Tibial nerve (tissue), 4 donors: ENCODE measurements at regions not wholly inside any gene's neighbourhood (a gene's known extent, or its start where the extent isn't known, plus 50 kb on each side); places are given as distances from the start of the nearest gene placed in this dataset.

Source experiments
- DNase-seq, 2 donors: peaks; one replicate each; pipeline ENCODE4 v3.0.0-alpha.2; 2019; ENCODE audit warnings: low spot score in 2 of 2
- H3K27ac ChIP-seq, 4 donors: fragments of 200-600 bp; sonication (generic) in 3 of 4; one replicate each; pipeline ENCODE4 v1.5.1; 2017 to 2019; ENCODE audit warnings: mild to moderate bottlenecking in 1 of 4
- H3K27me3 ChIP-seq, 2 donors: fragments of 200-600 bp; sonication (generic) in 1 of 2; one replicate each; pipeline versions ENCODE4 v1.5.1 to v1.6.0; 2017 to 2019
- H3K36me3 ChIP-seq, 3 donors: fragments of 200-600 bp; sonication (generic); one replicate each; pipeline ENCODE4 v1.5.1; 2018 to 2019
- H3K4me1 ChIP-seq, 4 donors: fragments of 200-600 bp; sonication (generic) in 3 of 4; one replicate each; pipeline ENCODE4 v1.5.1; 2017 to 2019
- H3K4me3 ChIP-seq, 4 donors: fragments of 200-600 bp; sonication (generic) in 3 of 4; one replicate each; pipeline ENCODE4 v1.5.1; 2017 to 2019; ENCODE audit warnings: mild to moderate bottlenecking in 1 of 4, moderate library complexity in 1 of 4
- H3K9me3 ChIP-seq, 4 donors: fragments of 200-600 bp; sonication (generic) in 3 of 4; one replicate each; pipeline ENCODE4 v1.5.1; 2017 to 2019
- CTCF ChIP-seq, 5 experiments: fragments of 200-600 bp in 3 of 5; fragments of 450-650 bp in 2 of 5; sonication (generic) in 3 of 5; IDR thresholded peaks; one replicate each; pipeline ENCODE4 v1.5.1; 2016 to 2019; ENCODE audit warnings: antibody characterized with exemption in 5 of 5, mild to moderate bottlenecking in 3 of 5, moderate library complexity in 2 of 5
- EP300 ChIP-seq, 2 donors: sonication (generic); formaldehyde crosslinking; IDR thresholded peaks; one replicate each; pipeline ENCODE4 v1.6.1; 2017; ENCODE audit warnings: antibody characterized with exemption in 2 of 2, mild to moderate bottlenecking in 1 of 2
- POLR2A ChIP-seq, 2 donors: fragments of 450-650 bp; IDR thresholded peaks; one replicate each; pipeline ENCODE4 v1.6.1; 2017; ENCODE audit warnings: antibody characterized with exemption in 2 of 2, mild to moderate bottlenecking in 2 of 2, moderate library complexity in 2 of 2
- WGBS, 2 donors: methylation state at CpG; one replicate each; pipeline ENCODE4 v1.1.5; 2018; 5-methylcytosine and 5-hydroxymethylcytosine counted together

- no peak for DNase-seq
- no peaks in the 10 kb centered on the region for H3K36me3 ChIP-seq
- H3K27ac ChIP-seq: no peak overlapping the region
- TF ChIP-seq EP300 (IDR thresholded peaks at IDR 0.05) (no peak), POLR2A (IDR thresholded peaks at IDR 0.05) (no peak), CTCF (IDR thresholded peaks at IDR 0.05) (no peak)
- H3K4me1 ChIP-seq: peaks cover 0 to 20% (median 5%) of the 10 kb centered on the region in 4 donors
- no peaks in the 10 kb centered on the region for H3K9me3 ChIP-seq
- no peak overlapping the region for H3K4me3 ChIP-seq
- WGBS, 2 donors: 83 to 85% methylated on average over 4 of the region's 4 CpGs
- no peaks in the 10 kb centered on the region for H3K27me3 ChIP-seq
Measured at GRCh38 chr1:82158981-82159380, 358.2 kb downstream of the ADGRL2 start.

GRCh38 chr1:82154219-82154970 is 353.7 kb downstream of the ADGRL2 start:
- TF ChIP-seq EP300 (IDR thresholded peaks at IDR 0.05) (no peak), CTCF (IDR thresholded peaks at IDR 0.05) (no peak), POLR2A (IDR thresholded peaks at IDR 0.05) (no peak)
- 70 to 90% methylated on average over 4 of the region's 4 CpGs for WGBS, 2 donors
- no peak overlapping the region for H3K27ac ChIP-seq
- peaks cover 0 to 20% (median 4%) of the 10 kb centered on the region in 4 donors for H3K4me1 ChIP-seq
- no peaks in the 10 kb centered on the region for H3K27me3 ChIP-seq
- H3K36me3 ChIP-seq: no peaks in the 10 kb centered on the region
- no peak for DNase-seq
- H3K4me3 ChIP-seq: no peak overlapping the region
- no peaks in the 10 kb centered on the region for H3K9me3 ChIP-seq

- no peaks in the 10 kb centered on the region for H3K9me3 ChIP-seq
- no peak overlapping the region for H3K27ac ChIP-seq
- DNase-seq: no peak
- no peak overlapping the region for H3K4me3 ChIP-seq
- TF ChIP-seq EP300 (IDR thresholded peaks at IDR 0.05) (no peak), POLR2A (IDR thresholded peaks at IDR 0.05) (no peak), CTCF (IDR thresholded peaks at IDR 0.05) (no peak)
- H3K27me3 ChIP-seq: no peaks in the 10 kb centered on the region
- no peaks in the 10 kb centered on the region for H3K36me3 ChIP-seq
- H3K4me1 ChIP-seq: peaks cover 0 to 20% (median 4%) of the 10 kb centered on the region in 4 donors
Measured at GRCh38 chr1:82153752-82154151, 353.0 kb downstream of the ADGRL2 start.

GRCh38 chr1:82153272-82153629 is 352.5 kb downstream of the ADGRL2 start:
- no peak overlapping the region for H3K4me3 ChIP-seq
- peaks cover 0 to 20% (median 4%) of the 10 kb centered on the region in 4 donors for H3K4me1 ChIP-seq
- peak overlapping the region in 1 of 4 donors; percentile 50 for H3K27ac ChIP-seq
- H3K36me3 ChIP-seq: no peaks in the 10 kb centered on the region
- H3K9me3 ChIP-seq: no peaks in the 10 kb centered on the region
- no peak for DNase-seq
- TF ChIP-seq POLR2A (IDR thresholded peaks at IDR 0.05) (no peak), CTCF (IDR thresholded peaks at IDR 0.05) (no peak), EP300 (IDR thresholded peaks at IDR 0.05) (no peak)
- no peaks in the 10 kb centered on the region for H3K27me3 ChIP-seq

GRCh38 chr1:82152356-82153271 is 351.9 kb downstream of the ADGRL2 start:
- Histone ChIP-seq H3K4me1 (peaks cover 0 to 20% (median 4%) of the 10 kb centered on the region in 4 donors), H3K4me3 (no peak overlapping the region), H3K27ac (peak overlapping the region in 1 of 4 donors; percentile 50), H3K9me3 (no peaks in the 10 kb centered on the region), H3K27me3 (no peaks in the 10 kb centered on the region), H3K36me3 (no peaks in the 10 kb centered on the region)
- TF ChIP-seq POLR2A (IDR thresholded peaks at IDR 0.05) (no peak), CTCF (IDR thresholded peaks at IDR 0.05) (no peak), EP300 (IDR thresholded peaks at IDR 0.05) (no peak)
- WGBS, 2 donors: 28 to 30% methylated on average over 5 of the region's 5 CpGs
- DNase-seq: no peak
